Islet of Langerhans (tissue), 1 donor: ENCODE measurements at regions not wholly inside any gene's neighbourhood (a gene's known extent, or its start where the extent isn't known, plus 50 kb on each side); places are given as distances from the start of the nearest gene placed in this dataset.
"Not testable (repeated sequence)": the region's sequence is repeated elsewhere in the genome, so short reads cannot be mapped to it uniquely, and the experiment has no call there.

Experiments
- FAIRE-seq: peaks from one replicate; lab custom pipeline; 2011; peaks lifted over from hg19 to GRCh38; lab: Jason Lieb, UNC

DNA sequence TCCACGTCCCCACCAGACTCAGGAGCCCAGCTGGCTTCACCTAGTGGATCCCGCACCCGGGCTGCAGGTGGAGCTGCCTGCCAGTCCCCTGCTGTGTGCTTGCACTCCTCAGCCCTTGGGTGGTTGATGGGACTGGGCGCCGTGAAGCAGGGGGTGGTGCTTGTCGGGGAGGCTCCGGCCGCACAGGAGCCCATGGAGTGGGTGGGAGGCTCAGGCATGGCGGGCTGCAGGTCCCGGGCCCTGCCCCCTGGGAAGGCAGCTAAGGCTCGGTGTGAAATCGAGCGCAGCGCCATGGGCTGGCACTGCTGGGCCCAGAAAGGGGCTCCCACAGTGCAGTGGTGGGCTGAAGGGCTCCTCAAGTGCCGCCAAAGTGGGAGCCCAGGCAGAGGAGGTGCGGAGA is 1294.9 kb upstream of the MAP3K7 start:
- not testable (repeated sequence) for FAIRE-seq

DNA sequence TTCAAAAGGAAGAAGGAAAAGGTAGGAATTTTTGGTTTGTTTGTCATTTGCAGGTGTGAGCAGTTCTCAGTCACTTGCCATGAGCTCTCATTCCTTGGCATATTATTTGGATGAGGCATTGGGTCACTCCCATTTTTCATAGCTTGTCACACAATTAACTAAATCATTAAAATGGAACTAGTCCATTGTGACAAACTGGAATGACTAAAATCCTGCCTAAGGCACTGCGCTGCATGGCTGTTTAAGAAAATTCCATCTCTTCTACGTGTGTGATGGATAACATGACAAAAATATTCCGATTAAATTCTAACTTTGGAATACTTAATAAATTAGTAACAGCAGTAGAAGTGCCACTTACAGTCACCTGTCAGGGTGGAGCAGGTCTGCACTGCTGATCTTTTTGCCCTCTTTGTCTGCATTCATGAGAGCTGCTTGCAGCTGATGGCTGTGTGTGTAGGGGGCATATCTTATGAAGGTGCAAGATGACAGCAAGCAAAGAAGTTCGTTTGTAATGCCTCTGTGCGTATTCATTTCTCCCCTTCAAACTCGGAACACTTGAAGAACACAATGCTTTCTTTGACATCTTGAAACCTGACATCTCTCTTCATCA is 1292.6 kb upstream of the MAP3K7 start:
- no peak for FAIRE-seq

DNA sequence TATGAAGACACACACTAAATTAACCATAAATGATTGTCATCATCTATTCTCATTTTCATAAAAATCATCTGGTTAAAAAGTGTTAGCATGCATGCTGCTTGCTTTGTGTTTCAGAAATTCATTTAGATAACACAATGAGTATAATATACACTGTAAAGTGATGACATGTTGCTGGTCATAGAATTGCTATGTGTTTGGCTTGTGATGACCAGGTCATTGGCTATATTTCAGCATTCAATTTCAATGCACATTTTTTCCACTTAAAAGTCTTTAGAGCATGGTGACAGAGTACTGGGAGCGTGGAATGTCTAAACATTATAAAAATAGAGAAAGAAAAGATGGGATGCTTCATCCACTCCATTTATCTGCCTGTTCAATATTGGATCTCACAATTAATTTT is 1291.1 kb upstream of the MAP3K7 start:
- FAIRE-seq, result no peak

DNA sequence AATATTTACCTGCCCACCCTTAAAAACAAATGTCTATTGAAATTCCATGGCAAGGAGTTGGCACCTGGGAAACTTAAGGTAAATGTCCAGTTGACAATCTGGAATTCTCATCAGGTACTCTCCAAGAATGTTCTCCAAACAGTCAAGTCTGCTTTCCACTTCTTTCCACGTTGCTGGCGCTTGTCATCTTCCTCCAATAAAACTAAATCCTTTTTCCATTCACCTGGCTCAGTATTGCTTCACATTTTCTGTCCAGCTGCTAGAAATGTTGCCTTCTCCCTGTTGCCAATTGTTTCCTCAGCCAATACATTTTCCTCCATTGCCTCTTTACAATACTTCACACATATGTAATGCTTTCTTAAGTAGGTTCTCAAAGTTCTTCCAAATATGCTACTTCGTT is 1288.1 kb upstream of the MAP3K7 start:
- no peak for FAIRE-seq

DNA sequence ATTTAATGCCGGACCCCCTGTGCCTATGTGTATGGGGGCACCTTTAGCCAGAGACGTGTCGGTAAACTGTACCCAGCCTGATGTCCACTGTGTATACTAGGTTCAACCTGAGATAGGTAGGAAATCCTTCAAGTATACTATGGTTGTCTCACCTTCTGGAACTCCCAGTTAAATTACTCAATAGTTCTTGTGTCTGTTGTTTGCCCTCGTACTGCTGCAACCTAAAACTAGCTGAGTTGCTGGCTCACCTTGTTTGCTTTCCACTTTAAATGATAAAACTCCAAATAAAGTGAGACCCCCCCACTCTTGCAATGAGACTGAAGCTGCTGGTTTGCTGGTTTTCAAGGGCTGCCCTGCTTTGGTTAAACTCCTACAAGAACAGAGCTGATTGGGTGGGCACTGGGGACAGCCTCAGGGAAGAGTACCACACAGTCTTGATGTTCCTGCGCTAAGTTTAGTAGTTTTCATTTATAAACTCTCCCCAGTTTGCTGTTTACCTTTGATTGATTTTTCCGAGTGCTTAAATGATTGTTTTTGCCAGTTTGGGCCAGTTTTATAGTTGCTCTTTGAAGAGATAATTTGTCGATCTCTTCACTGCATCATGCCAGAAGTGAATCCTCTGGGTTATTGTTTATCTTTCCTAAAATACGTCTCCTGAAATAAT is 1281.8 kb upstream of the MAP3K7 start:
- FAIRE-seq, result no peak

DNA sequence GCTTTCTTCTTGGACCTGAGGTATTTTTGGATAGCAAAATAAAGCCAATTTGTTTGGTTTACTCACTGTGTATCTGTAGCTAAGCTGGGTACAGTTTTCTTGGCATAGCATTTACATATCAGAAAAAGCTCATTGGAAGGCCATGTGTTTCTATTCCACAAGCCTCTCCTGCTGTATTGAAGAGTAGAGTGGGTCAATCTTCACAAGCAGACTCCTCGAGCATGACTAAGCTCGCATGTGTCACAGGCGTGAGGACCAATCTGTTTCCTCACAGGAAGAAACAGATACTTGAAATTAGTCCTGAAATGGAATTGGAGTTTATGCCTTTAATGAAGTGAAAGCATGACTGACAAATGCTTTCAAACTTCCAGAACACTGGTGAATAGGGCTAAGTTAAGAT is 1279.0 kb upstream of the MAP3K7 start:
- no peak for FAIRE-seq

DNA sequence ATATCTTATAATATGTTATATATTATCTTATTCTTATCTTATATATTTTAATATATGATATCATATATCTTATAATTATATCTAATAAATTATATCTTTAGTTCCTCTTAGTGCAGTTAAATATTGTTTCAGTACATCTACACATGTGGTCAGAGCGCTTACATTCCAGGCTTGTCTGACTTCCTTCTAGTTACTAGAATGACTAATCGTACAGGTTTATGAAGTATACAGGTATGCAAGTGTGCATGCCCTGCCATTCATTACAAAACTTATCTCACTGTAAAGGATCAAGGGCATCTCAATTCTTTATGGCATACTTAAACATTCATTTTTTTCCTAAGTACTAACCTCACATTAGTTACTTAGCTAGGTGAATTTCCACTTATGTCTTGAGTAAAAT is 1278.0 kb upstream of the MAP3K7 start:
- FAIRE-seq, result no peak

DNA sequence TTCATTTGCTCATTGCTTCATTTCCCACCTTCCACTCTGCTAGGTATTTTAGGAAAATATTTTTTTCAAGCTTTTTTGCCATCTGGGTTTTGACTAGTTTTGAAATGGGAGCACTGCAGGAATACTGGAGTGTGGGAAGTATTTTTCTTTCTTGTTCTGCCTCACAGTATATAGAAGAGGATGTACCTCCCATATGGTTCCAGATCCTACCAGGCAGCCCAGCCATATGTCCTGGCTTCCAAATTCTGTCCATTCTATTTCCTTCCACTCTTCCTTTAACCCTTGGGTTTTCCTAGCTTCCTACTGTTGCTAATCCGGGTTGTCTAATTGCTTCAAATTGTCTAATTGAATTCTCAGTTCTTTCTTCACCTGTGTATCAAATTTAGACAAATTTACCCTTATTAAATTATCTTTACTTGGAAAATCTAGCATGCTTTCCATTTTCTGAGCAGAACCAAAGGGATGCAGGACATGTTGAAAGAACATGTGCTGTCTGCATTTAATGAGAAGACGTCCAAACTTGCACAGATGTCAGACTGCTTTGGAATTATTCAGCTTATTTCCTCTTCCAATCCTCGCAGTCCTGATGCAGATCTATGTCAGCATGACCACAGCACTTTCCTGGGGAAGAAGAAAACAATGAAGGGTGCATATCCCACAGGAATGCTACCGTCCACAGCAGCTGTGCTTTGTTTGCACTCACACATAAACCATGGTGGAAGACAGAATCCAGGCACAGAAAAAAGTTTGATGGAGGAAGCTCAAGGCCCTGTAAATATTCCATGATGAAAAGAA is 1273.9 kb upstream of the MAP3K7 start:
- FAIRE-seq, result no peak

DNA sequence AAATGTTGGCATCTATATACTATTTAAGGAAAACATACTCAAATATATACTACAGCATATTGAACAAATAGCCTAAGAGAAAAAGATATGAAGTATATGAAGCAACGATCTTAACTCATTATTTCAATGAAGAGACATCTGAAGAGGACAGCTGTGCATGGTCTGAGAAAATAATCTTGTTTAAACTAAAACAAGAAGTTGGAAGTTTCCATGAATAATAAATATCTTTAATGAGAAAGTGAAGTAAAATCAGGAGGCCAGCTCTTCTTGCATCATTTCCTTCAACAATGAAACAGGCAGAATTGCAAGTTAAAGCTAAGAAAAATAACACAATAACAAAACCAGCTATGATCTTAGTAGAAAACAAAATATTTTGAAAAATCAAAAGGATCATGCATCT is 1265.4 kb upstream of the MAP3K7 start:
- no peak for FAIRE-seq

DNA sequence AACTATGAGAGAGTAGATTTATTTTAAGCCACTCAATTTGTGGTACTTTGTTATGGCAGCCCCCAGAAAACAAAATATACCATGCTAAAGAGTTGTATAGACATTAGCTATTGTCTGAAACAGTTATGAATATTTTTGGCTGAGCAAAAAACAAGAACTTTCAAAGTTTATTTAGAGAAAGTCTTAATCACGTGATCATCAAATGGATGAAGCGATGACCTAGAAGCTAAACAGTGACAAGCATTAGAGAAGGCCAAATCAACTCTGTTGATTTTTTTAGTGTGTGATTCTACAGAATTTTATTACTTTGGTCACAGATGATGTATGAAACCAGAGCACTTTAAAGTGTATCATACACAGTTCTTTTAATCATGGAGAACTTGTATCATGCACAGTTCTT is 1247.9 kb upstream of the MAP3K7 start:
- FAIRE-seq, result no peak

DNA sequence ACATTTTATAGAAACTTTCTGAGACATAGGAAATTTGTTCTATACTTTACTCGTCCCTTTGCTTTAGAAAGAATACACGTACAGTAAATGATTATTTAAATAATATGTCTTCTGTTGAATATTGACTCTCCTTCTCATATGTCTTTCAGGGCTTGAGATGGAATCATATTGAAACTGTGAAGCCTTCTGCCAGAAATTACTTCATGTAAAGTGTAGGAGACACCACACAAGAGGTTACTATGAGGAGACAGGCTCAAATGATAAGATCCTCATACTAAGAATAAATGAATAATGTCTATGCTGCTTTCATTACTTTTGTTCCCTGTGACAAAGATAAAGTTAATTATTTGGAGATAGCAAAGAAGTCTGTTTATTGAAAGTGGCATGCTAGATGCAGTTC is 1240.3 kb upstream of the MAP3K7 start:
- no peak for FAIRE-seq

DNA sequence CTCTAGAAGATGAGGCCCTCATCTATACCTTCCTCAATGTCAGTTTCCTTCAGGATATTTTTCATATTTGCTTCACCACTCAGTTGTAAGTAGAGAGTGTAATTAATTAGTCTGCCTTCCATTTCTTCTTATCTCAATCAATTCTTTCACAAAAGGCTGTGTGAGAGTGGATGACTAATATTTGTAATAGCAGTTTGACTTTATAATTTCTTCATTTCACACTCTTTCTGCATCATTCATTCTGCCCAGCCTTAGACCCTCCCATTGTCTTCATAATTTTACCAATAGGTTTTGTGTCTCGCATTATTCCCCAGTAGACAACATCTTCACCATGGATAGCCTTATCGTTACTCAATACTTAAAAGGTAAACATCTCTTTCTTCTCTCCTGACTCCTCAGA is 1239.3 kb upstream of the MAP3K7 start:
- no peak for FAIRE-seq

DNA sequence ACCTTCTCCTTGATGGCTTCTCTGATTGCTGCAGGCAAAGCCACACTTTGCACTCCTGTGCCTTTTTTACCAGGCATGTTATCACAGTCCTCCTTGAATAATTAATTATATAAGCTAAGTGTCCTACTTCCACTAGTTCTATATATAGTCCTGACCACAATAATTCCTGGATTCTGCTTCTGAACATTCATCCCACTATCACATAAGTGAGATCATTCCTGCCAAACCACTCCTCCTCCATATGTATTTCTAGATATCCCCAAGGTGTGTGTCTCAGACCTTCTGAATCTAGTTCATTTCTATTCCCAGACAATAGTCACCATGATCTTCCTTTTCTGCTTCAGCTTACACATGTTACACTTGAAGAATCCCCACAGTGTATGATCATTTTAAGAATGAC is 1237.5 kb upstream of the MAP3K7 start:
- no peak for FAIRE-seq

DNA sequence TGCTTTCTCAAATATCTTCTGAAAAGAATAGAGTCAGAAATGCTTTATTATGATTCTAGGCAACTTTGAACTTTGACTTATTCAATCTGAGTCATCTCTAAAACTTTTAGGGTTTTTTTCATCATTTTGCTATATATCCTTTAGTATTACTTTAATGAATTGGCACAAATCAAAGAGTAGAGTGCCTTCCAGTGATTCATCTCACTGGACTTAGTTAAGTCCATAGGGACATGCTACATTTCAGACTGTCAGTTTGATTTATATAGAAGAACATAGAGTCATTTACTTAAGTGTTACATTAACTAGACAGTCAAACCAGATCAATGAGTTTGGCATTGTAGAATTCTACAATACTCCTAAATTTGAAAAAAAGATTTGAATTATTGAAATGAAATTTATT is 1235.7 kb upstream of the MAP3K7 start:
- FAIRE-seq, result no peak

DNA sequence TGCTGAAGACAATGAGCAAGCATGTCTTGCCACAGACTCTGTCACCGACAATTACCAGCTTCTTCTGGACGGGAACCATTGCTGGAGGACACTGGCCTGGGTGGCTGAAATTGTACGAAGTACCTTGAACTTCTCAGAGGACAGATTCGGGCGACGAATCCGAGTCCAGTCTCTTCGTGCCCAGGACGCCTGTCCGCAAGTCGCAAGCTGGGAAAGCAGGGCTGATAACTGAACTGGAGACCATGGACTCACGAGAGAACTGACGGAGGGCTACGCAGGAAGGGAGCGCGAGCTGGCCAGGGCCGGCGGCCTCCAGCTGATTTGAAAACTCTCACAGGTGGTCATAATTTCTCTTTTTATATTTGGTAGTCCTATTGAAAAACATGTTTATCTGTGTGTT is 1229.5 kb upstream of the MAP3K7 start:
- FAIRE-seq, result no peak

DNA sequence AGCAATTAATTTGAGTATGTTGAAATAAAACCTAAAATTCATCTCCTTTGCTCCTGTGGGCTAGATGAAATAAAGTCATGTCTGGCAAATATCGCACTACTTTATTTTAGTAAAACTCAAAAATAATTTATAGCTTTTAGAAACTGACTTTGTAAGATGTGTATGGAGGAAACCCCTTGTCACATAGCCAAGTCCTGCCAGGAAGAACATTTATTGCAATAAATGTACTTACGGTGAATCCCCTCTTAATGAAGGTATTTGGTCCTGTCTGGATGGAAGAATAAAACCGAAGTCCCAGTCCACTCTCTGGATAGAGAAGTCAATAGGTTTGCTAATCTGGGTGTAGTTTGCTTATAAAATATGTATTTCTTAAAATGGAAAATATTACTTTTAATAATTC is 1226.8 kb upstream of the MAP3K7 start:
- no peak for FAIRE-seq

DNA sequence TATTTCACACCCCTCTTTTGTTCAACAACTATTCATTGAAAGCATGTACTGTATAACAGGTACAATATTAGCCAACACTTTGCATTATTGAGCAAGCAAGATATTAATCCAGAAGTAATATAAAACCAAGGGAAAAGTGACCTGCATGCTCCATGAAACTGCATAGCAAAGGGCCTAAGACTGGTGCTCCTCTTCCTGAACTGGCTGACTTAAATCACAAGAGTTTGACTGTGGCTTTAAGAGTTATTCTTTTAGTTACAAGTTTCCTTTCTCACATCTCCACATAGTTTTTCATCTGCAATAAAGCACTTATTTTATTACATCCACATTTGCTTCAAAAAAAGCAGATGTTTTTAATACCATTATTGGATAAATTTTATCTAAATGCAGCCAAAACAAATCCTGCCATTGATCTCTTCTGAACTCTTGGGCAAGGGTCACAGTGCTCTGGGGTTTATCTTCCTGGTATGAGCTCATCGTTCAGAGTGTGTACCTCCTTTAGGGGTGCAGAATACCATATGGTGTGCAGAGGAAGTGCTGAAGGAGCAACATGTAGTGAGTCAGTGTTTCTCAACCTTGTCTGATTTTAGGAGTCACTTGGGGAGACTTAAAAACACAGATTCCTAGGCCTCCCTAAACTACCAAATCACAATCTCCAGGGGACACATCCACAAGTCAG is 1225.9 kb upstream of the MAP3K7 start:
- FAIRE-seq, result no peak

DNA sequence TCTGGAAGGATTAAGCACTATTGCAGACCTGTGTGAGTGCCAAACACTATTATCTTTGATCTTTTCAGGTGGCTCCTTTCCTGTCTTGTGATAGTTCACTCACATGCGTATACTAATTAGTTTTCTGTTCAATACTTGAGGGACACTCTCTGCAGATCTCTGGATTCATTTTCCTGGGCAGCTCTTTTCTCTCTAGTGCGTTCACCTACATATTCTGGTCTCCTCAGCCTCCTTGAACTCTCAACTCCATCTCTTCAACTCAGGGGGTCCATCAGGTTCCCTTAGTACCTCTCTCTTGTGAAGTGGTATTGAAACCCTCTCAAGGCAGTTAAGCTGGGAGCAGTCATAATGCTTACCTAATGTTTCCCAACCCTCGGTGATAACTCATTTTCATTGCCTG is 1218.1 kb upstream of the MAP3K7 start:
- FAIRE-seq, result no peak

DNA sequence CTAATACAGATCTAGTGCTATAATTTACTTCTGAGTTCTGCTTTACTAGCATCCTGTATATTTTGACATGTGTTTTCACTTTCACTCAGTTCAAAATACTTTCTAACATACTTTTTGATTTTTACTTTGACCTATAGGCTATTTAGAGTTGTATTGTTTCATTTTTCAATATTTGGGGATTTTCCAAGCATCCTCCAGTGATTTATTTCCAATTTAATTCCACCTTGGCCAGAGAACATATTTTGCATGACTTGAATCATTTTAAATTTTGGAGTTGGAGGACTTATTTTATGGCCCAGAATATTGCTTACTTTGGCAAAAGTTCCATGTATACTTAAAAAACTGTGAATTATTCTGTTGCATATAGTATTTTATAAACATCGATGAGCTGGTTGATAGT is 1215.6 kb upstream of the MAP3K7 start:
- peak; percentile 21 for FAIRE-seq

DNA sequence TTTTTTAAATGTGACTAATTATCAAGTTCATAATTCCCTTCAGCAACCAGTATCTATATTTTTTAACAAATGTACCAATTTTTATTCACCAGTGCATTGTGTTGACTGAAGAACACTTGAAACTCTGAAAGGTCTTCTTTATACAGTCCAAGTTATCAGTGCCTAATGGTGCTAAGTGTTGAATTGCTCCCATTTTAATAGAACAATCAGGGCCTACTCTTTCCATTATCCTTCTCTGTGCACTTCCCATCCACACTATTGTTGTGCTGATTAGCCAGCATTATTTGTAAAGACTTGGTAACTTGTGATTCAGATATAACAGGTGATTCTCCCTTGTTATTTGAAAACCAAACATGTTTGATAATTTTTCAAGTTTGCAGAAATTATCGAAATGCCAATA is 1209.7 kb upstream of the MAP3K7 start:
- no peak for FAIRE-seq

DNA sequence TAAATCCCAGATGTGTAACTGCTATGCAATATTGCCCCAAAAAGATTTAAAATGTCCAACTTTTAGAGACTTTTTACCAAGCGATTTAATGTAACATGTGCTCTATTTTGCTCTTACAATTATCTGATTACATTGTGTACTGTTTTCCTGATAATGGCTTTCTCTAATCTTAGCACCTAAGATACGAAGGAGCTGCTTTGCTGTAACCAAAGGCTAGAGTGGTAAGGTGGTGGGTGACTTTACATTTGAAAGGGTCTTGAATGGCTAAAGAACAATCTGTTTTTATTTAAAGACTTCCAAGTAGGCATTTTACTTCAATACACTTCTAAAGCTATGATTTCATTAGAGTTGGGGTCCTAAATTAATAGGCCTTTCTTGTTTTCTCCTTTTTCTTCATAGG is 1201.6 kb upstream of the MAP3K7 start:
- FAIRE-seq, result no peak

DNA sequence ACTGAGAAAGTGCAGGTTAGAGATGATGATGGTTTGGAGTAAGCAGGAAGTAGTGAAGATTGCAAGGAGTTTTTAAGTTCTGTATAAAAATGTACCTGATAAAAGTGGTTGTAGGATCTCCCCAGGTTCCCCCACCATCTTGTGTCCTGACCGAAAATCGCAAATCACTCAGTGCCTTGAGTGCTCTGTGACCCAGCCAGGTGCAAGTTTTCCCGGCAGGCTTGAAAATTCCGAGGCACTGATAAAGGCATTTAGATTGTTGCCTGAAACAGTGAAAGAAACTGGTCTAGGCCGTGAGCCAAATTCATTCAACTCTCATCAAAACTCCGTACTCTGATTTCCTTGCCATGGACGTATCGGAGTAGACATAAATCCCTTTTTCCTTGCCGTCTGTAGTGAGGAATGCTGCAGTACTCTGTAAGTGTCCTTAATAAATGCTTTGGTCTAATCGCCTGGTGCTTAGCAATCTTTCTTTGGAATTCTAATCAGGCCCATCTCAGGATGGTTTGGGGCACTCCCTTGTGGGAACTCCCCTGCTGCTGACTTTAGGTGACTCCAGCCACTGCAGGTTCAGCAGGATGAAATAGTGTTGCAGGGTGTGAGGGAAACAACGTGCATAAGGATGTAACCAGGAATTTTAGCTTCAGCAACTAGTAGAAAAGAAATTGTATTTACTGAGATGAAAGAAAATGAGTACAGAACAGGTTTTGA is 1199.8 kb upstream of the MAP3K7 start:
- no peak for FAIRE-seq

DNA sequence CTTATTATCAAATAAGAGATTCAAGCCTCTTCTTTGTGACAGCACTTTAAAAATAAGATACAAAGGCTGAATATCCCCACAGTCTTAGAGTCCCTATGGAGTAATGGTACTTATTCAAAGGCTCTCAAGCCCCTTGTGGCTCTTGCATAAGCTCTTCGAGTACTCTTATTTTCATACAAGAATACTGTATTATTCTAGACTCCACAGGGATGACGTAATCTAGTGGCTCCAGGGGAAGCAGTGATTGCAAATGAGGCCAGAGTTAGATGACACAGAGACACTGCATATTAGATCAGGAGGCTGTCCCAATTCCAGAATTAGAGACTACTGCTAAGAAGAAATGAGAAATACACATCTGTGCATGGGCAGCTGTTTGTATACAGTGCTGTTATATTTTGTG is 1195.9 kb upstream of the MAP3K7 start:
- no peak for FAIRE-seq
